Astrocyte of the cerebellum (primary cell): ENCODE measurements at regions not wholly inside any gene's neighbourhood (a gene's known extent, or its start where the extent isn't known, plus 50 kb on each side); places are given as distances from the start of the nearest gene placed in this dataset.
A peak's percentile ranks its signal among the peaks of the same experiment; 100 is the strongest.

Experiments
- DNase-seq: peaks from one replicate; pipeline ENCODE4 v3.0.0-alpha.2; 2011; ENCODE audit warnings: low read depth
- H3K4me3 ChIP-seq: 2 replicates; pipeline ENCODE4 v1.5.1; 2011; ENCODE audit warnings: mild to moderate bottlenecking, low read depth, low read length, moderate library complexity
- CTCF ChIP-seq: IDR thresholded peaks from 2 replicates; pipeline ENCODE4 v1.5.1; 2012; ENCODE audit warnings: low read length, low read depth, moderate library complexity, mild to moderate bottlenecking; ENCODE audit errors: missing control alignments
- in situ Hi-C: cut with HindIII; loops from 2 replicates; pipeline ENCODE4 v1.10.0; 2017; ENCODE audit warnings: low sequenced_read_pairs

- DNase-seq = no peak
- in situ Hi-C loops = no loop called here
- no peak overlapping the region for H3K4me3 ChIP-seq
- TF ChIP-seq CTCF = no peak
Measured at GRCh38 chr10:4710858-4711257, 115.1 kb upstream of the AKR1E2 start.

- DNase-seq = no peak
- no peak overlapping the region for H3K4me3 ChIP-seq
- in situ Hi-C loops = no loop called here
- peak; percentile 24 for TF ChIP-seq CTCF
Measured at GRCh38 chr10:4708123-4708759, 117.8 kb upstream of the AKR1E2 start.

GRCh38 chr10:4707221-4707620 is 118.8 kb upstream of the AKR1E2 start:
- no peak for DNase-seq
- no peak overlapping the region for H3K4me3 ChIP-seq
- no peak for TF ChIP-seq CTCF
- in situ Hi-C loops = no loop called here

GRCh38 chr10:4704034-4704545 is 121.9 kb upstream of the AKR1E2 start:
- H3K4me3 ChIP-seq = no peak overlapping the region
- no peak for TF ChIP-seq CTCF
- peak; percentile 97 for DNase-seq
- in situ Hi-C loops = no loop called here

GRCh38 chr10:4701016-4701415 is 125.0 kb upstream of the AKR1E2 start:
- TF ChIP-seq CTCF = no peak
- in situ Hi-C loops = no loop called here

GRCh38 chr10:4699950-4700730 is 125.9 kb upstream of the AKR1E2 start:
- in situ Hi-C loops = no loop called here
- no peak for TF ChIP-seq CTCF
- H3K4me3 ChIP-seq = no peak overlapping the region
- no peak for DNase-seq

More at GRCh38 chr10:4701016-4701415, 125.0 kb upstream of the AKR1E2 start:
- no peak overlapping the region for H3K4me3 ChIP-seq
- DNase-seq = no peak
